Endothelial cell (in vitro differentiated cells): ENCODE measurements at regions not wholly inside any gene's neighbourhood (a gene's known extent, or its start where the extent isn't known, plus 50 kb on each side); places are given as distances from the start of the nearest gene placed in this dataset.

Experiments used
- DNase-seq: peaks from one replicate; pipeline ENCODE4 v3.0.0; 2021; ENCODE audit warnings: low spot score
- H3K27ac Mint-ChIP-seq: one replicate; pipeline ENCODE4 v1.8.0; 2021; ENCODE audit warnings: mixed read lengths, inconsistent platforms; ENCODE audit not compliant: unreplicated experiment
- H3K27me3 Mint-ChIP-seq: one replicate; pipeline ENCODE4 v1.8.0; 2021; ENCODE audit warnings: mild to moderate bottlenecking, moderate library complexity, mixed read lengths, inconsistent platforms; ENCODE audit not compliant: unreplicated experiment
- H3K36me3 Mint-ChIP-seq: one replicate; pipeline ENCODE4 v1.8.0; 2021; ENCODE audit warnings: mild to moderate bottlenecking, low read depth, mixed read lengths, inconsistent platforms; ENCODE audit not compliant: unreplicated experiment
- H3K4me1 Mint-ChIP-seq: one replicate; pipeline ENCODE4 v1.8.0; 2021; ENCODE audit warnings: mild to moderate bottlenecking, mixed read lengths, inconsistent platforms; ENCODE audit not compliant: unreplicated experiment
- H3K4me3 Mint-ChIP-seq: one replicate; pipeline ENCODE4 v1.8.0; 2021; ENCODE audit warnings: mild to moderate bottlenecking, mixed read lengths, inconsistent platforms; ENCODE audit not compliant: unreplicated experiment
- H3K9me3 Mint-ChIP-seq: one replicate; pipeline ENCODE4 v1.8.0; 2021; ENCODE audit warnings: mixed read lengths, inconsistent platforms; ENCODE audit not compliant: unreplicated experiment
- TF ChIP-seq, protein P1 (sequence below): fragments of 200-600 bp; sonication (generic); IDR thresholded peaks from one replicate; pipeline ENCODE4 v1.5.0; 2021; ENCODE audit warnings: antibody characterized with exemption; ENCODE audit not compliant: unreplicated experiment

DNA sequence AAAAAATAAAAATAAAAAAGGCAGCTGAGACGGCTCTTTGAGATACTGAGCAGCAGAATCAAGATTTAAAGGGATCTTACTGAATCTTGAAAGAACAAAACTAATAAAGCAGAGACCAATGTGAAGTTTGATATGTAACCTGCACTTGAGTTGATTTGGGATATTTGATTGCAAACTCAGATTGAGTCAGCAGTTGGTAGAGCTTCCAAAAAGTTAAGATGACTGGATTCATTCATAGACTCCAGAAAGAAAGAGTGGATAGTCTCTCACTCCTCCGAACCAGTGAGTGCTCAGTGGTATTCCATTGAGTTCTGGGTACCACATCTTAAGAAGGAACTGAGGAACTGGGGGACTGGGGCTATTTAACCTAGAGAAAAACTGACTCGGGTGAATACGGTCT, 52.7 kb upstream of the TESK1 start:
- DNase-seq = no peak
- H3K27ac Mint-ChIP-seq = no peak overlapping the region

DNA sequence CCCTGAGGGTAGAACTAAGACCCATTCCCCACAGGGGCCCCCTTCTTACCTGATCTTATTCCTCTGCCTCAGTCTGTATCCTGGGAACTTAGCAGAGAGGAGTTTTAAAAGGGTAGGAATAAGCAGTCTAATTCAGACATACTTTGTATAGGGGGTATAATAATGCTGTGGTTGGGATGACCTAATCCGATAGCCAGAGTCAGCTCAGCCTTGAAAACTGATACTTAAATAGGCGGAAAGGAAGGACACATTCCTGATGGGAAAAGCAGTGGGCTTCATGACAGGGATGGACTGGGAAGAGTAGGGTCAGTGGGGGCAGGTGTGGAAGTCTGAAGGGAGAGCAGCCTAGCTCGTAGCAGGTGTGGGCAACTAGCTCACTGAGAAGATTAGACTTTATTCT, 52.2 kb upstream of the TESK1 start:
- no peak for DNase-seq
- Mint-ChIP-seq H3K4me1 (no peaks in the 10 kb centered on the region), H3K36me3 (peaks cover 24% of the 10 kb centered on the region), H3K9me3 (no peaks in the 10 kb centered on the region), H3K27me3 (peaks cover 1% of the 10 kb centered on the region), H3K4me3 (no peak overlapping the region), H3K27ac (no peak overlapping the region)
- TF ChIP-seq, protein P1, sequence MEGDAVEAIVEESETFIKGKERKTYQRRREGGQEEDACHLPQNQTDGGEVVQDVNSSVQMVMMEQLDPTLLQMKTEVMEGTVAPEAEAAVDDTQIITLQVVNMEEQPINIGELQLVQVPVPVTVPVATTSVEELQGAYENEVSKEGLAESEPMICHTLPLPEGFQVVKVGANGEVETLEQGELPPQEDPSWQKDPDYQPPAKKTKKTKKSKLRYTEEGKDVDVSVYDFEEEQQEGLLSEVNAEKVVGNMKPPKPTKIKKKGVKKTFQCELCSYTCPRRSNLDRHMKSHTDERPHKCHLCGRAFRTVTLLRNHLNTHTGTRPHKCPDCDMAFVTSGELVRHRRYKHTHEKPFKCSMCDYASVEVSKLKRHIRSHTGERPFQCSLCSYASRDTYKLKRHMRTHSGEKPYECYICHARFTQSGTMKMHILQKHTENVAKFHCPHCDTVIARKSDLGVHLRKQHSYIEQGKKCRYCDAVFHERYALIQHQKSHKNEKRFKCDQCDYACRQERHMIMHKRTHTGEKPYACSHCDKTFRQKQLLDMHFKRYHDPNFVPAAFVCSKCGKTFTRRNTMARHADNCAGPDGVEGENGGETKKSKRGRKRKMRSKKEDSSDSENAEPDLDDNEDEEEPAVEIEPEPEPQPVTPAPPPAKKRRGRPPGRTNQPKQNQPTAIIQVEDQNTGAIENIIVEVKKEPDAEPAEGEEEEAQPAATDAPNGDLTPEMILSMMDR = no peak

More for the DNA sequence above, 52.7 kb upstream of the TESK1 start:
- TF ChIP-seq, protein P1 = no peak
- H3K36me3 Mint-ChIP-seq = peaks cover 26% of the 10 kb centered on the region
- H3K4me1 Mint-ChIP-seq = no peaks in the 10 kb centered on the region
- peaks cover 1% of the 10 kb centered on the region for H3K27me3 Mint-ChIP-seq
- no peak overlapping the region for H3K4me3 Mint-ChIP-seq
- H3K9me3 Mint-ChIP-seq = no peaks in the 10 kb centered on the region

DNA sequence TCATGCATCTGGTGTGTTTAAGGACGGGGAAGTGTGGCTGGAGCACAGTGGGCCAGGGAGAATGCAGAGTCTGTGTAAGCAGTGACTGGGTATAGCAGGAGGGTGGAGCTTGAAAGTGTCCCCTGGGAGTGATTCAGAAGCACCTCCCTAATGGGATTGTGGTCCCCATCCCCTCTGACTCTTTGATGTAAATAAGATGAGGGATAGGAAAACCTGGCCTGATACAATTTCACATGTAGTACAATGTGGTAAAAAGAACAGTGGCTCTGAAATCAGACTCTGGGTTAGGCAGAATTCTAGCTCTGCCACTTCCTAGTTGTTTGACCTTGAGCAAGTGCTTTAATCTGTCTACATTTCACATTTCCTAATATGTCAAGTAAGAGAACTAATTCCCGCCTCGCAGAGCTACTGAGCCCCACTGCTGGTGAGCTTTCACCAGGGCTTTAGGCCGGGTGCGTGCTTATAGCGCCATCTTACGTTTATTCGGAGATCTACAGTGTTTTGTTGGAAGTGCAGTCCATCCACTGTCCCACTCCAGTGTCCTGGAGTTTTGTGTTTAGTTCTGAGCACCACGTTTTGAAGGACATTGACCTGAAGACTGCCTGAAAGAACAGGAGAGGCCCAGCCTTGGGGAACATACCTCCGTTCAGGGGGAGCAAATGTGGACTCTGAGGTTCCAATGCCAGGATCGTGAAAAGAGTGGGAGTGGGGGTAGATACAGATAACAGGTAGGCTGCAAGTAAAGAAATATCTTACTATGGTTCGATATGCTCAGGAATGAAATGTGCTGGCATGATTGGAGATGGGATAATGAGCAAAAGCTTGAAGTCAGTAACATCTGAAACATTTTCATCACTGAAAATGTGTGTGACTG, 51.2 kb upstream of the TESK1 start:
- TF ChIP-seq, protein P1 = peak; percentile 77
- no peak overlapping the region for H3K4me3 Mint-ChIP-seq
- DNase-seq = peak; percentile 71
- H3K27ac Mint-ChIP-seq = no peak overlapping the region
- H3K4me1 Mint-ChIP-seq = peaks cover 2% of the 10 kb centered on the region
- peaks cover 1% of the 10 kb centered on the region for H3K27me3 Mint-ChIP-seq
- H3K9me3 Mint-ChIP-seq = no peaks in the 10 kb centered on the region
- H3K36me3 Mint-ChIP-seq = peaks cover 29% of the 10 kb centered on the region

DNA sequence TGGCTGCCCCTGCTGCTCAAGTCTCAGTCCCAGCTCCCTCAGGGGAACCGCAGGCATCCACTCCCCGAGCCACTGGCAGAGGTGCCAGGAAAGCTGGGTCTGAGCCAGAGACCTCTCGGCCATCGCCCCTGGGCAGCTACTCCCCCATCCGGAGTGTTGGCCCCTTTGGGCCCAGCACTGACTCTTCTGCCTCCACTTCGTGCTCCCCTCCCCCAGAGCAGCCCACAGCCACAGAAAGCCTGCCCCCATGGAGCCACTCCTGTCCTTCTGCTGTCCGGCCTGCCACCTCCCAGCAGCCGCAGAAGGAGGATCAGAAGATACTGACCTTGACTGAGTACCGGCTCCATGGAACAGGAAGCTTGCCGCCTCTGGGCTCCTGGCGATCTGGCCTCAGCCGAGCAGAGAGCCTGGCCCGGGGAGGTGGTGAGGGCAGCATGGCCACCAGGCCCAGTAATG, 49.8 kb upstream of the TESK1 start:
- Mint-ChIP-seq H3K36me3 (peaks cover 31% of the 10 kb centered on the region), H3K4me1 (peaks cover 4% of the 10 kb centered on the region), H3K27ac (no peak overlapping the region), H3K27me3 (peaks cover 1% of the 10 kb centered on the region), H3K4me3 (no peak overlapping the region), H3K9me3 (no peaks in the 10 kb centered on the region)
- TF ChIP-seq, protein P1 = no peak
- DNase-seq = no peak
